NCI-H510A (cell line): ENCODE measurements at regions not wholly inside any gene's neighbourhood (a gene's known extent, or its start where the extent isn't known, plus 50 kb on each side); places are given as distances from the start of the nearest gene placed in this dataset.
"Not testable (repeated sequence)": the region's sequence is repeated elsewhere in the genome, so short reads cannot be mapped to it uniquely, and the experiment has no call there.

Experiments used
- DNase-seq: peaks from one replicate; lab custom pipeline; 2025; lab: John Stamatoyannopoulos, UW

DNA sequence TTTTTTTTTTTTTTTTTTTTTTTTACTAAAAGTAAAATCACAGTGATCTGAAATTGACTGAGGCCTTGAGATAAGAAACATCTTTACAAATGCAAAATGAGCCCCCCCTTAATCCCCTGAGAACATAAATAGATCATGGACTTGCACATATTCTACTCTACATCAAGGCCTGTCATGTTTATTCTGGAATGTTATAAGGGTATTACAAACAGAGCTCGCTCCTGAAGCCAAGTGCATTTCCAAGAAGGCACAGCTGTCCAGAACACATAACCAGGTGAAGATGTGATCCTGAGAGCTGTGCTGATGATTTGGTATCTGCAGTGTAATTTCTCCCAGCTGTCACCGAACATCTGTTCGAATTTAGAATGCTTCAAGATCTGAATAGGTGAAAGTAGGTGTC is 384.5 kb downstream of the GPAT3 start:
- DNase-seq, result no peak

DNA sequence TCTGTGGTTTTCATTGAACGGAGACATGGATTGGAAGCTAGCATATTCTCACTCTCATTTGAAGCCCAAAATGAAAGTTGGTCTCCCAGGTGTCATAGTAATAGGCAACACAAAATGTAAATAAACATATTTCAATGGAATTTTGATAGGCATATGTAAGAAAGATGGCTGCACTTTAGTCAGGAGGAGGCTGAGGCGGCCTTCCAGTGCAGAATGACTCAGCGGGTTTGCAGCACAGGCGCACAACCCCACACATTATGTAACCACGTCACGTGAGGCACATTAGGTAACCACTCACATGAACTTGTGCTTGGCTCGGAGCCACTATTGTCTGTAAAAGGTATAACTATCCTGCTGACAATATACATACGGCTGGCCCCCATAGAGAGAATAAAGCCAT is 381.7 kb downstream of the GPAT3 start:
- no peak for DNase-seq

- no peak for DNase-seq
These were observed 374.8 kb downstream of the GPAT3 start for GRCh38 chr4:83910693-83911092.

- DNase-seq, result no peak
These were observed 370.7 kb downstream of the GPAT3 start for GRCh38 chr4:83906561-83906960.

- no peak for DNase-seq
These were observed 370.0 kb downstream of the GPAT3 start for GRCh38 chr4:83905952-83906351.

DNA sequence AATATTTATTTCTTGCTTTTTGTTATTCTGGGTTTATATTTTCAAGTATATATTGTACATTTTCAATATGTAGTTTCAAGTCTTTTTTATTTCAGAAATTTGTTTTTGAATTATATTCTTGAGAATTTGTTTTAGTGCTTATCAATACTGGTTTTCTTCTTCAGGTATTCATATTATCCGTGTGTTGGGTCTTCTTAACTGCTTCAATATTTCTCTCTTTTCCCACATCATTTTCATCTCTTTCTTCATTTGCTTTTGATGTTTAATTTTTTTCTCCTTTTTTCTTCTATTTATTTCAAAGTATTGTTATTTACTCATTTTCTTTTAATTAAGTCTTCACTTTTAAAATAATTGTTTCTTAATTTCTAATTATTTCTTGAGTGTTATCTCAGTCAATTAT is 367.8 kb downstream of the GPAT3 start:
- DNase-seq, result not testable (repeated sequence)

GRCh38 chr4:83894831-83895230 is 358.9 kb downstream of the GPAT3 start:
- no peak for DNase-seq

DNA sequence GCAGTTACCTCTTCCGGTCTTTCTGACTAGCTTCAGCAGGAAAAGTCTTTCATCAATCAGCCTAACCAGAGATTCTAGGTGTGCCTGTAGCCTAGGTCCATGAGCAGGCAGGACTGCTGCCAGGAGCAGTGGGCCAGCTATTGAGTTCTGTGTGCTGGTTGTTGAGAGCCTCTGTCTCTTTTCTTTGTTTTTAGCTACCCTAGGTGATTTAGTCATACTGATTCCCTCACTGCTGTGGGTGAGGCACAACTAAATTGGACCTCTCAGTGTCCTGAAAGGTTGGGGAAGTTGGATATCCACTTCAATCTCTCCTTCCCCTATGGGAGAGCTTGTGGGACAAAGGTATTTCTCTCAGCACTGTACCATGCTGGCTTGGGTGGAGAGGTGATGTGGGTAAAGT is 354.9 kb downstream of the GPAT3 start:
- DNase-seq, result no peak

DNA sequence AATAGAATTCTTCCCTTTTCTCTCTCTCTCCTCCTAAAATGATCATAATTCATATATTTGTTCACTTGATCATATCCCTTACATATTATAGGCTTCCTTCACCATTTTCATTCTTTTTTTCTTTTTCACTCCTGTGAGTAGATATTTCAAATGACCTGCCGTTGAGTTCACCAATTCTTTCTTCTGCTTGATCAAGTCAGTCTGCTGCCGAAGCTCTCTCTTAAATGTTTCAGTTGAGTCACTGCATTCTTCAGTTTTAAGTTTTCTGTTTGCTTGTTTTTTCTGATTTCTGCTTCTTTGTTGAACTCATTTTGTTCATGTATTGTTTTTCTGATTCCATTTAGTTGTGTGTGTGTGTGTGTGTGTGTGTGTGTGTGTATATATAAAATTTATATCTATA is 354.3 kb downstream of the GPAT3 start:
- DNase-seq, result no peak

DNA sequence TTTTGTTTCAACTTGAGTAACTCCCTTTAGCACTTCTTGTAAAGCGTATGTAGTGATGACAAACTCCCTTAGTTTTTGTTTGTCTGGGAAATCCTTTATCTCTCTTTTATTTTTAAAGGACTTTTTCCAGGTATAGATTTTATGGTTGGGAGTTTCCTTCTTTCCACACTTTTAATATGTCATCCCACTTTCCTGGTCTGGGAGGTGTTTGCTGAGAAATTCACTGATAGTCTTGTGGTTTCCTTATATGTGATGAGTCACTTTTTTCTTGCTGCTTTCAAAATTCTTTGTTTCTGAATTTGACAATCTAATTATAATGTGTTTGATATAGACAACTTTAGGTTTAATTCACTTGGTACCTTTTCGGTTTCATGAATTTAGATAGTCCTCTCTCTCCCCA is 353.9 kb downstream of the GPAT3 start:
- DNase-seq, result no peak

GRCh38 chr4:83885256-83886182 is 349.6 kb downstream of the GPAT3 start:
- DNase-seq, result no peak

DNA sequence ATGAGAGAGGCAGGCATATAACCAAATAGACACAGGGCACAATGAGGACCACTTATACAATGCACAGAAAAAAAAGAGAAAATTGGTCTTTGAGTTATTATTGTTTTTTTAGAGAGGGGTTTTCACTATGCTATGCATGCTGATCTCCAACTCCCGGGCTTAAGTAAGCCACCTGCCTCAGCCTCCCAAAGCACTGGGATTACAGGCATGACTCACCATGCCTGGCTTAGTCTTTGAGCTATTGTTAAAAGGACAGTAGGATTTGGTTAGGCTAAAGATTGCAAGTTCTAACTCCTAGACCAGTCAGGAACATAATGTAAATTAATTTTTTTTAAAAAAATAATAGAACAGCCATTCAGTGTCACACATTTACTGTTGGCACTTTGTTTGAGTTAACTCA is 340.1 kb downstream of the GPAT3 start:
- DNase-seq, result no peak

GRCh38 chr4:83875437-83875836 is 339.5 kb downstream of the GPAT3 start:
- DNase-seq, result no peak

DNA sequence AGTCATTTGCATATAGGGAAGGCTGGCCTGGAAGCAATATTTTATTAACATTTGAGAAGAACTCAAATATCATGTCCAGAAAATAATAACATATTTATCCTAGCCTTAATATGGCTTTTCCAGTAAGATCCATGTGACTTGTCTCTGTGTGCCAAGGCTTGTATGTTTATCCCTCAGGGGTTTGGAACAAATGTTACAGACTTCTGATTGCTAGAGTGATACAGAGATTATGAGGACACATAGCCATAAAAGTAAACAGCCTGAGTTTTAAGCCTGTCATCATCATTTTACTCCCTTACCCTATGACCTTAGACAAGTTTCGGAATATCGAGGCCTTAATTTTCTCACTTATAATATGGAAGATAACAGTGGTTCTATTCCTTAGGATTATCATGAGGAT is 338.1 kb downstream of the GPAT3 start:
- DNase-seq, result no peak

- DNase-seq, result no peak
These were observed 334.5 kb downstream of the GPAT3 start for GRCh38 chr4:83870328-83870950.

DNA sequence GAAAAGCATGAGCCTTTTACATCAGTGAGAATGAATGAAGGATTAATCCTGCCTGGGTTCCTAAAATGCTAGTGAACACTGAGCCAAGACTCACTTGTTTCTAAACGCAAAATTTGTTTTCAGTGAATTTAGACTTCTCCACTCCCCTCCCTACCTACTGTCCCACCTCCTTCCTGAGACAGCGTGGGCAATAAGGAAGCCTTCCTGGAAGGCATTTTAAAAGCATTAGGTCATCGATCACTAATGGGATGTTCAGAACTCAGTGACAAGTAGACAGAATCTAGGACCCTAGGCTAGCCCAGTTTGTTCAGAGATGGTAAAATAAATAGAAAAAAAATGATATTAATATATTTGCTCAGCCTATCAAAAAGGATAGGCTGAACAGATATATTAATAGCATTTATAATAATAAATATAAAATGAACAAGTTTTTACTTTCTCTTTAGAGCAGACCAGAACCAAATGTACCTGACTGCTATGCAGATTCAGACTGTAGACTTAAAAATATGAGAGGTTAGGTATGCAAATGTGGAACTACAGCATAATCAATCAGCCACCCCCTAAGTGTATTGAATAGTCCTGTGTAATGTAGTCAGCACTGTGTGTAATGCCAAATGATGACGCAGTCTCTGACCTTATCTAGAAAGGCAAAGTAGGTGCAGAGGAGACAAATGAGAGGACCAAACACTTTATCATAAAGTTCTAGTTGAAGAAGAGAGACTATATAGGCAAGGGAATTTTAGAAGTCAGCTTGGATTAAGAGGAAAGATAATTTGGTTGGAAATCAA is 331.1 kb downstream of the GPAT3 start:
- DNase-seq, result no peak

- no peak for DNase-seq
These were observed 329.7 kb downstream of the GPAT3 start for GRCh38 chr4:83865417-83866150.

GRCh38 chr4:83864097-83864817 is 328.3 kb downstream of the GPAT3 start:
- DNase-seq, result no peak

DNA sequence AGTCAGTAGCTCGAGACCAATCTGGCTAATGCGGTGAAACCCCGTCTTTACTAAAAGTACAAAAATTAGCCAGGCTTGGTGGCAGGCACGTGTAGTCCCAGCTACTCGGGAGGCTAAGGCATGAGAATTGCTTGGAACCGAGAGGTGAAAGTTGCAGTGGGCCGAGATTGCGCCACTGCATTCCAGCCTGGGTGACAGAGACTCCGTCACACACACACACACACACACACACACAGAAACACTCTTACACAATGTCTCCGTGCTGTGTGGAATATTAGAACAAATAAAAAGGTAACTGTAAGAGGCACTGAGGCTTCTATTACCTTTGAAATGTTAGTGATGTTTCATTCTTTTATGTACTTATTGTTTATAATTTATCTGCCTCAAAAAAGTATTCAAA is 326.6 kb downstream of the GPAT3 start:
- DNase-seq, result no peak

- no peak for DNase-seq
These were observed 324.3 kb downstream of the GPAT3 start for GRCh38 chr4:83860200-83860599.

GRCh38 chr4:83858131-83858530 is 322.2 kb downstream of the GPAT3 start:
- no peak for DNase-seq
